HEK293T (cell line): ENCODE measurements at regions not wholly inside any gene's neighbourhood (a gene's known extent, or its start where the extent isn't known, plus 50 kb on each side); places are given as distances from the start of the nearest gene placed in this dataset.

Experiments used
- CTCF ChIA-PET: fragments of 350-600 bp; formaldehyde crosslinking; extraction: SDS; loops from one replicate; lab custom pipeline; 2021; ENCODE audit warnings: antibody characterized with exemption, inconsistent platforms; lab: Yijun Ruan, JAX
- POLR2A ChIA-PET: fragments of 350-600 bp; formaldehyde crosslinking; extraction: SDS; loops from one replicate; lab custom pipeline; 2020; ENCODE audit warnings: antibody characterized with exemption, inconsistent platforms; lab: Yijun Ruan, JAX
- DNase-seq: peaks from one replicate; pipeline ENCODE4 v3.0.0; 2012; ENCODE audit warnings: mixed read lengths; ENCODE audit errors: extremely low spot score
- ARNT ChIP-seq: fragments of 450-650 bp; IDR thresholded peaks from 2 replicates; pipeline ENCODE4 v1.6.1; 2017; ENCODE audit warnings: mild to moderate bottlenecking
- BHLHE40 ChIP-seq: fragments of 450-650 bp; IDR thresholded peaks from 2 replicates; pipeline ENCODE4 v1.6.1; 2016; ENCODE audit warnings: mild to moderate bottlenecking, moderate library complexity, borderline replicate concordance
- CTBP1 ChIP-seq: fragments of 450-650 bp; IDR thresholded peaks from 2 replicates; pipeline ENCODE4 v1.6.1; 2016; ENCODE audit warnings: borderline replicate concordance
- ELF4 ChIP-seq: fragments of 450-650 bp; IDR thresholded peaks from 2 replicates; pipeline ENCODE4 v1.6.1; 2017; ENCODE audit warnings: antibody characterized with exemption
- FOXA1 ChIP-seq: fragments of 450-650 bp; IDR thresholded peaks from 2 replicates; pipeline ENCODE4 v1.6.1; 2016; ENCODE audit warnings: mild to moderate bottlenecking
- FOXK2 ChIP-seq: fragments of 450-650 bp; IDR thresholded peaks from 2 replicates; pipeline ENCODE4 v1.6.1; 2016; ENCODE audit warnings: mild to moderate bottlenecking
- FOXM1 ChIP-seq: fragments of 450-650 bp; IDR thresholded peaks from 2 replicates; pipeline ENCODE4 v1.6.1; 2017; ENCODE audit warnings: mild to moderate bottlenecking, borderline replicate concordance
- HDGF ChIP-seq: fragments of 450-650 bp; IDR thresholded peaks from 2 replicates; pipeline ENCODE4 v1.6.1; 2017; ENCODE audit warnings: antibody characterized with exemption, borderline replicate concordance
- L3MBTL2 ChIP-seq: fragments of 450-650 bp; conservative IDR thresholded peaks from 2 replicates; pipeline ENCODE4 v1.6.1; 2016; ENCODE audit warnings: mild to moderate bottlenecking
- LEF1 ChIP-seq: fragments of 450-650 bp; IDR thresholded peaks from 2 replicates; pipeline ENCODE4 v1.6.1; 2017; ENCODE audit warnings: mild to moderate bottlenecking, borderline replicate concordance
- NFRKB ChIP-seq: fragments of 450-650 bp; IDR thresholded peaks from 2 replicates; pipeline ENCODE4 v1.6.1; 2016; ENCODE audit warnings: mild to moderate bottlenecking, moderate library complexity
- PKNOX1 ChIP-seq: fragments of 450-650 bp; IDR thresholded peaks from 2 replicates; pipeline ENCODE4 v1.6.1; 2016
- SP1 ChIP-seq: fragments of 450-650 bp; IDR thresholded peaks from 2 replicates; pipeline ENCODE4 v1.6.1; 2017
- SUZ12 ChIP-seq: fragments of 450-650 bp; IDR thresholded peaks from 2 replicates; pipeline ENCODE4 v1.6.1; 2016; ENCODE audit warnings: mild to moderate bottlenecking
- TARDBP ChIP-seq: fragments of 450-650 bp; IDR thresholded peaks from 2 replicates; pipeline ENCODE4 v1.6.1; 2016
- ZNF384 ChIP-seq: fragments of 450-650 bp; IDR thresholded peaks from 2 replicates; pipeline ENCODE4 v1.6.1; 2016

GRCh38 chr9:82558346-82558745 is 504.6 kb downstream of the RASEF start:
- DNase-seq, result no peak
- ChIA-PET CTCF (no interaction called here), POLR2A (no interaction called here)
- no peak for TF ChIP-seq SUZ12
- no peak for TF ChIP-seq FOXK2
- TF ChIP-seq FOXA1, result no peak
- TF ChIP-seq ELF4, result no peak
- no peak for TF ChIP-seq TARDBP
- TF ChIP-seq SP1, result no peak
- no peak for TF ChIP-seq HDGF
- no peak for TF ChIP-seq BHLHE40
- TF ChIP-seq FOXM1, result no peak
- no peak for TF ChIP-seq NFRKB
- no peak for TF ChIP-seq PKNOX1
- no peak for TF ChIP-seq L3MBTL2

DNA sequence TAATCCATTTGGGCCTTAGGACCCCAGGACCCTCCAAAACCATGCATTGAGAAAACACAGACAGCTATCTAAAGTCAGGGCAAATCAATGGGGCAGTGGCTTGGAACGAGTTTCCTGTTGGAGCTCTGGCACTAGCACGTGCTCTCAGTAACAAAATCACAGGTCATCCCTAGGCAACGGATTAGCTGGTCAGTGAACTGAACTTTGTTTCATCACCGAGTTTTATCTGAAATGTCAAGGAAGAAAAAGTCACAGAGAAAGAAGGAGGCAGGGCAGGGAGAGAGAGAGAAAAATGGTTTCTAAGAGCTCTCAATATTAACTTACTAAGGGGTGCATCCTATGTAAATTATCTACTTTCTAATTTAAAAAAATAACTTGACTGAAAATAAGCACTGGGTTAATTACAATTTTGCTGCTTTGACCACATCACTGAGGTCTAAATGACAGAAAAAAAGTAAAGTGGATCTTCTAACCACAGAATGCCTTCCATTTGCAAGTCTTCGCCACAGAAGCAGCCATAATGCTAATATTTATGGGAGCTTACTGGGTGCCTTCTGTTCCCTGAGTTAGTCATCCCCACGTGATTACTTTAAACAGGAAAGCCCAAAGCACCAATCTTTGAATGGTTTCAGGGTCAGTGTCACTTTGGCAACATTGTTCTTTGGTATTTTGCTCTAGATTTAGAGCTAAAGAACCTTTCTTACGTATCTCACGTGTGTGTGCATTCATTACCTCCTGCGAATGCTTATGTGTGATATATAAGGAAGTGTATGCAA is 503.9 kb downstream of the RASEF start:
- DNase-seq, result no peak
- TF ChIP-seq BHLHE40, result no peak
- no peak for TF ChIP-seq CTBP1
- POLR2A ChIA-PET, result no interaction called here
- CTCF ChIA-PET, result no interaction called here

GRCh38 chr9:82560036-82560435 is 502.9 kb downstream of the RASEF start:
- TF ChIP-seq ARNT (no peak), SUZ12 (no peak), ELF4 (no peak), SP1 (no peak), CTBP1 (no peak)
- POLR2A ChIA-PET, result no interaction called here
- no peak for DNase-seq
- CTCF ChIA-PET, result no interaction called here

- ChIA-PET POLR2A (no interaction called here), CTCF (no interaction called here)
- TF ChIP-seq L3MBTL2, result no peak
- TF ChIP-seq FOXM1, result no peak
- no peak for TF ChIP-seq SP1
- TF ChIP-seq BHLHE40, result no peak
- TF ChIP-seq TARDBP, result no peak
- no peak for TF ChIP-seq FOXK2
- TF ChIP-seq ZNF384, result no peak
- no peak for TF ChIP-seq ARNT
- TF ChIP-seq ELF4, result no peak
- TF ChIP-seq HDGF, result no peak
- no peak for TF ChIP-seq NFRKB
- DNase-seq, result no peak
These were observed 502.5 kb downstream of the RASEF start for GRCh38 chr9:82560457-82560904.

GRCh38 chr9:82563094-82563493 is 499.8 kb downstream of the RASEF start:
- no peak for DNase-seq
- ChIA-PET POLR2A (no interaction called here), CTCF (no interaction called here)
- TF ChIP-seq NFRKB, result no peak
- no peak for TF ChIP-seq PKNOX1
- TF ChIP-seq L3MBTL2, result no peak
- TF ChIP-seq ARNT, result no peak
- TF ChIP-seq FOXA1, result no peak
- TF ChIP-seq FOXM1, result no peak
- TF ChIP-seq CTBP1, result no peak
- no peak for TF ChIP-seq FOXK2
- no peak for TF ChIP-seq HDGF
- TF ChIP-seq LEF1, result no peak
- TF ChIP-seq ZNF384, result no peak
- TF ChIP-seq TARDBP, result no peak
- no peak for TF ChIP-seq SUZ12
- TF ChIP-seq BHLHE40, result no peak
- no peak for TF ChIP-seq ELF4
- TF ChIP-seq SP1, result no peak

DNA sequence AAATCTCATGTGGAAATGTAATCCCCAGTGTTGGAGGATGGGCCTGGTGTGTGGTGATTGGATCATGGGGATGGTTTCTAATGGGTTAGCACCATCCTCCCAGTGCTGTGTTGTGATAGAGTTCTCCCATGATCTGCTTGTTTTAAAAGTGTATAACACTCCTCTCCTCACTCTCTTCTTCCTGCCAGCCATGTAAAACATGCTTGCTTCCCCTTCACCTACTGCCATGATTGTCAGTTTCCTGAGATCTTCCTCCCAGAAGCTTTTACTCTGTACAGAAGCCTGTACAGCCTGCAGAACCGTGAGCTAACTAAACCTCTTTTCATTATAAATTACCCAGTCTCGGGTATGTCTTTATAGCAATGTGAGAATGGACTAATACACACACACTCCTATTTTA is 499.1 kb downstream of the RASEF start:
- ChIA-PET CTCF (no interaction called here), POLR2A (no interaction called here)
- TF ChIP-seq ARNT, result no peak
- TF ChIP-seq SUZ12, result no peak
- TF ChIP-seq LEF1, result no peak
- TF ChIP-seq ELF4, result no peak
- no peak for TF ChIP-seq FOXA1
- no peak for TF ChIP-seq TARDBP
- TF ChIP-seq BHLHE40, result no peak
- TF ChIP-seq L3MBTL2, result no peak
- no peak for TF ChIP-seq CTBP1
- TF ChIP-seq PKNOX1, result no peak
- TF ChIP-seq SP1, result no peak
- TF ChIP-seq FOXM1, result no peak
- no peak for TF ChIP-seq ZNF384
- TF ChIP-seq FOXK2, result no peak
- TF ChIP-seq HDGF, result no peak
- TF ChIP-seq NFRKB, result no peak
- DNase-seq, result no peak
